MCF 10A (cell line): ENCODE measurements at regions not wholly inside any gene's neighbourhood (a gene's known extent, or its start where the extent isn't known, plus 50 kb on each side); places are given as distances from the start of the nearest gene placed in this dataset.

Source experiments
- BruUV-seq: library from RNA; stranded (reverse); fragments of 400-500 nt; replicated peaks from 2 replicates; lab custom pipeline; 2021; lab: Mats Ljungman, UMichigan
- CTCF ChIA-PET: fragments of 300-600 bp; sonication (Branson Sonifier 250); formaldehyde crosslinking; extraction: SDS; loops from one replicate; lab custom pipeline; 2021; ENCODE audit warnings: antibody characterized with exemption, inconsistent platforms; lab: Yijun Ruan, JAX
- POLR2A ChIA-PET: fragments of 300-600, 350-650 bp; sonication (Branson Sonifier 250); formaldehyde crosslinking; extraction: SDS; loops from one replicate; lab custom pipeline; 2020; ENCODE audit warnings: antibody characterized with exemption, inconsistent platforms; lab: Yijun Ruan, JAX
- DNase-seq: peaks from one replicate; pipeline ENCODE4 v3.0.0-alpha.2; 2018; ENCODE audit not compliant: unreplicated experiment
- H3K27ac Mint-ChIP-seq: one replicate; pipeline ENCODE4 v1.8.0; 2022; ENCODE audit warnings: mild to moderate bottlenecking, low read depth, mixed read lengths; ENCODE audit not compliant: unreplicated experiment
- H3K27me3 Mint-ChIP-seq: one replicate; pipeline ENCODE4 v1.8.0; 2022; ENCODE audit warnings: mixed read lengths; ENCODE audit not compliant: insufficient read depth, unreplicated experiment
- H3K36me3 Mint-ChIP-seq: one replicate; pipeline ENCODE4 v1.8.0; 2022; ENCODE audit warnings: mild to moderate bottlenecking, moderate library complexity, mixed read lengths; ENCODE audit not compliant: insufficient read depth, unreplicated experiment
- H3K4me1 Mint-ChIP-seq: one replicate; pipeline ENCODE4 v1.8.0; 2022; ENCODE audit warnings: mixed read lengths; ENCODE audit not compliant: insufficient read depth, unreplicated experiment
- H3K4me3 Mint-ChIP-seq: one replicate; pipeline ENCODE4 v1.8.0; 2022; ENCODE audit warnings: mild to moderate bottlenecking, moderate library complexity, mixed read lengths; ENCODE audit not compliant: unreplicated experiment
- H3K9me3 Mint-ChIP-seq: one replicate; pipeline ENCODE4 v1.8.0; 2022; ENCODE audit warnings: mixed read lengths; ENCODE audit not compliant: unreplicated experiment
- intact Hi-C: fragments of 100-400 bp; cut with micrococcal nuclease; formaldehyde crosslinking; loops from 2 replicates; pipeline ENCODE4 v1.14.1; 2022
- TF ChIP-seq, protein P1 (sequence below): fragments of 200-600 bp; IDR thresholded peaks from one replicate; pipeline ENCODE4 v1.8.0; 2022; ENCODE audit warnings: antibody characterized with exemption, mild to moderate bottlenecking; ENCODE audit not compliant: unreplicated experiment

DNA sequence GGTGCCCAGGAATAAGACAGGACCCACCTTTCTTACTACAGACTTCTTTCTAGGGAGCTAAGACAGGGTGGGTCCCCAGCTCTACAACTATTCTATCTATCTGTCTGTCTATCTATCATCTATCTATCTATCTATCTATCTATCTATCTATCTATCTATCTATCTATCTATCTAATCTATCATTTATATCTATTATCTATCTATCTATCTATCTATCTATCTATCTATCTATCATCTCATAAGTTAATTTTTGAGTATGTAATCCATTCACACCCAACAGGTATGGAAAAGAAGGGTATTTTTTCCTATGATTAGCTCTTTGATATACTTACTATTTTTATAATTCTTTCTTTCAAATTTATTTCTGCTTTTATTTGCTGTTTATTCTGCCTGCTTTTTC, 55.9 kb downstream of the BAMBI start:
- Mint-ChIP-seq H3K4me3 (no peak overlapping the region), H3K4me1 (peaks cover 5% of the 10 kb centered on the region)
- no TSS peak for BruUV-seq

DNA sequence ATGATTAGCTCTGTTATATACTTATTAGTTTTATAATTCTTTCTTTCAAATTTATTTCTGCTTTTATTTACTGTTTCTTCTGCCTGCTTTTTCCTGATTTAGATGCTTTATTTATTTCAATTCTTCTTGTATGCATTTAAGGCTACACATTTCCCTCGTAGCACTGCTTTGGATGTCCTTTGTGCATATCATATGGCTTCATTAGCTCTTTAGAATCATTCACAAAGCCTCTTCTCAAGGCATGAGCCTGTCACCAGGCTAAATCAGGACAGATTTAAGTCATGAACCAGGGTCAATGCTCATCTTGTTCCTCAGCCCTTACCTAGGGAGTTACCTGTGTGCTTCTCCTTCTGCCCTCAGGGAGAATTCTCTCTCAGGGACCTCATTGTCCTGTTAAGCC, 56.3 kb downstream of the BAMBI start:
- intact Hi-C loops = no loop called here
- POLR2A ChIA-PET = interaction anchor here (0.5 to 1.8 kb wide), 2 partner anchors 23 to 56 kb away, joined by 3 to 9 read pairs; partner anchors contain the start of gene BAMBI
- no peaks in the 10 kb centered on the region for H3K9me3 Mint-ChIP-seq
- CTCF ChIA-PET = interaction anchor here (0.5 to 1.1 kb wide), 2 partner anchors 54 to 72 kb away, joined by 3 to 8 read pairs; no protein-coding TSS in a partner anchor
- TF ChIP-seq, protein P1, sequence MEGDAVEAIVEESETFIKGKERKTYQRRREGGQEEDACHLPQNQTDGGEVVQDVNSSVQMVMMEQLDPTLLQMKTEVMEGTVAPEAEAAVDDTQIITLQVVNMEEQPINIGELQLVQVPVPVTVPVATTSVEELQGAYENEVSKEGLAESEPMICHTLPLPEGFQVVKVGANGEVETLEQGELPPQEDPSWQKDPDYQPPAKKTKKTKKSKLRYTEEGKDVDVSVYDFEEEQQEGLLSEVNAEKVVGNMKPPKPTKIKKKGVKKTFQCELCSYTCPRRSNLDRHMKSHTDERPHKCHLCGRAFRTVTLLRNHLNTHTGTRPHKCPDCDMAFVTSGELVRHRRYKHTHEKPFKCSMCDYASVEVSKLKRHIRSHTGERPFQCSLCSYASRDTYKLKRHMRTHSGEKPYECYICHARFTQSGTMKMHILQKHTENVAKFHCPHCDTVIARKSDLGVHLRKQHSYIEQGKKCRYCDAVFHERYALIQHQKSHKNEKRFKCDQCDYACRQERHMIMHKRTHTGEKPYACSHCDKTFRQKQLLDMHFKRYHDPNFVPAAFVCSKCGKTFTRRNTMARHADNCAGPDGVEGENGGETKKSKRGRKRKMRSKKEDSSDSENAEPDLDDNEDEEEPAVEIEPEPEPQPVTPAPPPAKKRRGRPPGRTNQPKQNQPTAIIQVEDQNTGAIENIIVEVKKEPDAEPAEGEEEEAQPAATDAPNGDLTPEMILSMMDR = no peak
- H3K4me1 Mint-ChIP-seq = peaks cover 5% of the 10 kb centered on the region
- no peak overlapping the region for H3K4me3 Mint-ChIP-seq
- peaks cover 20% of the 10 kb centered on the region for H3K27me3 Mint-ChIP-seq
- H3K27ac Mint-ChIP-seq = no peak overlapping the region
- DNase-seq = no peak
- H3K36me3 Mint-ChIP-seq = peaks cover 5% of the 10 kb centered on the region
- no TSS peak for BruUV-seq

More for the DNA sequence above, 55.9 kb downstream of the BAMBI start:
- TF ChIP-seq, protein P1 = no peak
- Mint-ChIP-seq H3K9me3 (no peaks in the 10 kb centered on the region), H3K36me3 (peaks cover 5% of the 10 kb centered on the region), H3K27me3 (peaks cover 16% of the 10 kb centered on the region), H3K27ac (no peak overlapping the region)
- CTCF ChIA-PET = interaction anchor here (0.5 to 1.1 kb wide), 3 partner anchors 54 to 84 kb away, joined by 3 to 8 read pairs (median 3); no protein-coding TSS in a partner anchor
- intact Hi-C loops = no loop called here
- POLR2A ChIA-PET = interaction anchor here (0.5 kb wide), 1 partner anchor 23 kb away, joined by 3 read pairs; no protein-coding TSS in a partner anchor
- no peak for DNase-seq

DNA sequence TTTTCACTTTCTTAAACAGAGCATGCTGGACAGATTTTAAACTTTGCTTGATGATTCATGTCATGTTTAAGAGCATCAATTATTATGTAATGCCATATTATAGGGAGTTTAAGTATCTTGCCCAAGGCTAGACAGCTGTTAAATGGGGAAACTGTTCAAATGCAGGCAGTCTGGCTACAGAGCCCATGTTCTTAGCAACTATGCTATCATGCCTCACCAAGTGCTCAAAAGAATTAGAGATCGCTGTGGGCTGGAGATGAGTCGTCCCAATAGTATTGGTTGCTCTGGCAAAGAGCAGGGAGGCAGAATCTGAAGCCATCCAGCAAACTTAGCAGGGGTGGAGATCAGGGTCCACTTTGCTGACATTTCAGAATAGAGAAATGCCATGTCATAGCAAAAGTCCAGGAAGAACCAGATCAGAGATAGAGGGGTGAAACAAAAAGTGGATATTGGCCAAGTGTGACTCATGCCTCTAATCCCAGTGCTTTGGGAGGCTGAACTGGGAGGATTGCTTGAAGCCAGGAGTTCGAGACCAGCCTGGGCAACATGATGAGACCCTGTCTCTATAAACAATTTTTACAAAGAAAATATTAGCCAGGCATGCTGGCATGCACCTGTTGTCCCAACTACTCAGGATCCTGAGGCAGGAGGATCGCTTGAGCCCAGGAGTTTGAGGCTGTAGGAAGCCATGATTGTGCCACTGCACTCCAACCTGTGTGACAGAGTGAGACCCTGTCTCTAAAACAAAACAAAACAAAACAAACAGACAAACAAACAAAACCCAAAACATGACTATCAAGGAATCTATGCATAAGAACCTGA, 57.8 kb downstream of the BAMBI start:
- Mint-ChIP-seq H3K9me3 (no peaks in the 10 kb centered on the region), H3K4me1 (peaks cover 5% of the 10 kb centered on the region), H3K36me3 (peaks cover 5% of the 10 kb centered on the region), H3K4me3 (no peak overlapping the region), H3K27me3 (peaks cover 34% of the 10 kb centered on the region), H3K27ac (peak overlapping the region; percentile 44)
- POLR2A ChIA-PET = interaction anchor here (0.9 to 1.8 kb wide), 3 partner anchors 9 to 58 kb away, joined by 3 to 9 read pairs (median 3); partner anchors contain the start of gene BAMBI
- TF ChIP-seq, protein P1 = no peak
- intact Hi-C loops = no loop called here
- peak; percentile 92 for DNase-seq
- BruUV-seq = no TSS peak
- CTCF ChIA-PET = no interaction called here

DNA sequence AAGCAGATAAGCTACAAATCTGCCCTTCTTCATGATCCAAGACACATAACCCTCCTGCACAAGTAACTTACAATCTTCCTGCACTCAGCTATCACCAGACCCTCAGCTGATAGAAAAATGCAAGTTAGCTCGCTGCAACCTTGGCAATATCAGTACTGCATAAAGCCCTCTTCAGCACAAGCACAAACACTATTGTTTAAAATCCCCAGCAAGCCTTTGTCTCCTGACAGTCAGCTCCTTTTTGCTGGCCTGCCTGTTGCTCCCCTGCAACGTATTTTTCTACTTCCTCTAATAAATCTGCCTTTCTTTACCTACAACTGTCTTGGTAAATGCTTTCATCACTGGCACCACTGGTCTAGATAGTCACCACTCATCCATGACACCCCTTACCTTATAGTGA, 59.8 kb downstream of the BAMBI start:
- Mint-ChIP-seq H3K9me3 (no peaks in the 10 kb centered on the region), H3K4me1 (peaks cover 5% of the 10 kb centered on the region), H3K36me3 (peaks cover 5% of the 10 kb centered on the region), H3K27ac (no peak overlapping the region), H3K27me3 (peaks cover 34% of the 10 kb centered on the region), H3K4me3 (no peak overlapping the region)
- TF ChIP-seq, protein P1 = no peak
- POLR2A ChIA-PET = no interaction called here
- intact Hi-C loops = no loop called here
- CTCF ChIA-PET = interaction anchor here (0.5 kb wide), 2 partner anchors 19 to 155 kb away, joined by 3 read pairs; no protein-coding TSS in a partner anchor
- DNase-seq = no peak
- no TSS peak for BruUV-seq
